H1 (cell line): ENCODE measurements at regions not wholly inside any gene's neighbourhood (a gene's known extent, or its start where the extent isn't known, plus 50 kb on each side); places are given as distances from the start of the nearest gene placed in this dataset.

ENCODE experiments used
- CTCF ChIA-PET: fragments of 300-600 bp; sonication (Branson Sonifier 250); formaldehyde crosslinking; loops from one replicate; lab custom pipeline; 2021; ENCODE audit not compliant: partially characterized antibody; lab: Charles Lee
- POLR2A ChIA-PET: fragments of 300-600 bp; sonication (Branson Sonifier 250); formaldehyde crosslinking; loops from one replicate; lab custom pipeline; 2021; ENCODE audit warnings: inconsistent platforms; ENCODE audit not compliant: partially characterized antibody; lab: Charles Lee
- DNase-seq, 2 experiments: peaks; one replicate each; pipeline versions ENCODE4 v3.0.0 to v3.0.0-alpha.2; 2010 to 2022; ENCODE audit warnings: low spot score in 2 of 2, low read depth in 1 of 2, mixed read lengths in 1 of 2
- FAIRE-seq: peaks from 2 replicates; lab custom pipeline; 2011; peaks lifted over from hg19 to GRCh38; lab: Jason Lieb, UNC
- H2AFZ ChIP-seq: 2 replicates; pipeline ENCODE4 v1.8.1; 2012; ENCODE audit warnings: low read length, inconsistent platforms
- H2AK5ac ChIP-seq: 2 replicates; pipeline ENCODE4 v1.6.1; 2013; ENCODE audit warnings: low read depth, low read length
- H2BK120ac ChIP-seq: replicated peaks from 2 replicates; pipeline ENCODE3; 2013; ENCODE audit warnings: low read depth, low read length, inconsistent platforms
- H2BK12ac ChIP-seq: 2 replicates; pipeline ENCODE4 v1.6.1; 2013; ENCODE audit warnings: low read depth, low read length
- H2BK15ac ChIP-seq: 2 replicates; pipeline ENCODE4 v1.6.1; 2013; ENCODE audit warnings: low read length
- H2BK20ac ChIP-seq: 2 replicates; pipeline ENCODE4 v1.6.1; 2013; ENCODE audit warnings: low read length
- H2BK5ac ChIP-seq: 2 replicates; pipeline ENCODE4 v1.6.1; 2013; ENCODE audit warnings: low read depth, low read length
- H3K14ac ChIP-seq: 2 replicates; pipeline ENCODE4 v1.6.1; 2013; ENCODE audit warnings: inconsistent platforms; ENCODE audit not compliant: insufficient read length
- H3K18ac ChIP-seq: 2 replicates; pipeline ENCODE4 v1.6.1; 2013; ENCODE audit warnings: low read length; ENCODE audit errors: extremely low read depth
- H3K23ac ChIP-seq: 2 replicates; pipeline ENCODE4 v1.6.1; 2013; ENCODE audit warnings: inconsistent platforms; ENCODE audit not compliant: insufficient read length
- H3K23me2 ChIP-seq: 2 replicates; pipeline ENCODE4 v1.6.1; 2013; ENCODE audit warnings: low read depth, low read length
- H3K27ac ChIP-seq: 2 replicates; pipeline ENCODE4 v1.6.1; 2011; ENCODE audit warnings: low read depth, low read length, inconsistent platforms
- H3K27me3 ChIP-seq, 4 experiments: replicated peaks in 1 of 4; 1 replicate in 1 of 4; 2 replicates in 3 of 4; pipeline versions ENCODE4 v1.6.1 to v1.8.1; 2011 to 2013; ENCODE audit warnings: low read length in 3 of 4, mild to moderate bottlenecking in 3 of 4, inconsistent platforms in 2 of 4, mixed read lengths in 2 of 4, moderate library complexity in 1 of 4; ENCODE audit not compliant: control insufficient read depth in 3 of 4, insufficient read depth in 3 of 4; ENCODE audit errors: extremely low read depth in 1 of 4
- H3K36me3 ChIP-seq, 4 experiments: 2 replicates each; pipeline versions ENCODE4 v1.6.1 to v1.8.1; 2011 to 2013; ENCODE audit warnings: mild to moderate bottlenecking in 4 of 4, low read length in 3 of 4, moderate library complexity in 2 of 4, control low read depth in 1 of 4, inconsistent platforms in 1 of 4; ENCODE audit not compliant: insufficient read depth in 4 of 4, control insufficient read depth in 2 of 4
- H3K4ac ChIP-seq: replicated peaks from 2 replicates; pipeline ENCODE3; 2013; ENCODE audit warnings: low read length, low read depth, mixed read lengths, inconsistent platforms; ENCODE audit not compliant: insufficient read length
- H3K4me1 ChIP-seq, 4 experiments: replicated peaks in 1 of 4; 1 replicate in 1 of 4; 2 replicates in 3 of 4; pipeline versions ENCODE4 v1.6.1 to v1.8.1; 2011 to 2013; ENCODE audit warnings: low read length in 3 of 4, inconsistent platforms in 2 of 4, mixed read lengths in 1 of 4; ENCODE audit not compliant: insufficient read depth in 4 of 4, control insufficient read depth in 3 of 4
- H3K4me2 ChIP-seq, 2 experiments: 2 replicates each; pipeline versions ENCODE4 v1.6.1 to v1.8.1; 2011 to 2013; ENCODE audit warnings: low read depth in 2 of 2, low read length in 2 of 2, control low read depth in 1 of 2, inconsistent platforms in 1 of 2, mild to moderate bottlenecking in 1 of 2; ENCODE audit not compliant: insufficient read depth in 1 of 2
- H3K4me3 ChIP-seq, 4 experiments: fragments of 200-600, 300-600 bp in 1 of 4; sonication (generic), shearing (Covaris generic), sonication (Bioruptor Twin) in 1 of 4; 2 replicates each; pipeline versions ENCODE4 v1.5.1 to v1.8.1; 2011 to 2016; ENCODE audit warnings: low read length in 4 of 4, low read depth in 3 of 4, control low read depth in 2 of 4, inconsistent platforms in 2 of 4, mild to moderate bottlenecking in 2 of 4, mixed read lengths in 1 of 4, moderate library complexity in 1 of 4; ENCODE audit not compliant: insufficient read depth in 2 of 4; ENCODE audit errors: extremely low read depth in 1 of 4
- H3K56ac ChIP-seq: replicated peaks from 2 replicates; pipeline ENCODE3; 2013; ENCODE audit warnings: low read depth, mild to moderate bottlenecking, mixed read lengths, low read length, inconsistent platforms; ENCODE audit not compliant: insufficient read length
- H3K79me1 ChIP-seq: 2 replicates; pipeline ENCODE4 v1.6.1; 2013; ENCODE audit warnings: low read depth, low read length, control low read depth
- H3K79me2 ChIP-seq, 2 experiments: 2 replicates each; pipeline versions ENCODE4 v1.6.1 to v1.8.1; 2012 to 2013; ENCODE audit warnings: low read length in 2 of 2, mild to moderate bottlenecking in 2 of 2, inconsistent platforms in 1 of 2; ENCODE audit not compliant: insufficient read depth in 2 of 2, control insufficient read depth in 1 of 2
- H3K9ac ChIP-seq, 4 experiments: replicated peaks in 1 of 4; 1 replicate in 1 of 4; 2 replicates in 3 of 4; pipeline versions ENCODE4 v1.6.1 to v1.8.1; 2011 to 2013; ENCODE audit warnings: low read depth in 3 of 4, low read length in 3 of 4, control low read depth in 2 of 4, mild to moderate bottlenecking in 2 of 4, moderate library complexity in 2 of 4, inconsistent platforms in 1 of 4; ENCODE audit errors: extremely low read depth in 1 of 4
- H3K9me3 ChIP-seq, 2 experiments: 2 replicates each; pipeline versions ENCODE4 v1.6.1 to v1.8.1; 2012 to 2013; ENCODE audit warnings: mild to moderate bottlenecking in 2 of 2, moderate library complexity in 2 of 2, control low read depth in 1 of 2, inconsistent platforms in 1 of 2, low read depth in 1 of 2, low read length in 1 of 2, mixed read lengths in 1 of 2; ENCODE audit not compliant: insufficient read depth in 2 of 2
- H4K20me1 ChIP-seq, 2 experiments: replicated peaks in 1 of 2; 2 replicates each; pipeline versions ENCODE3 to v1.8.1; 2011 to 2013; ENCODE audit warnings: inconsistent platforms in 2 of 2, low read length in 2 of 2, mild to moderate bottlenecking in 1 of 2; ENCODE audit not compliant: insufficient read depth in 2 of 2, control insufficient read depth in 1 of 2
- H4K5ac ChIP-seq: 2 replicates; pipeline ENCODE4 v1.6.1; 2013; ENCODE audit warnings: low read length, low read depth, mixed read lengths, inconsistent platforms; ENCODE audit not compliant: insufficient read length
- H4K8ac ChIP-seq: 2 replicates; pipeline ENCODE4 v1.8.0; 2013; ENCODE audit warnings: mild to moderate bottlenecking, moderate library complexity, low read length, inconsistent platforms; ENCODE audit not compliant: insufficient read depth; ENCODE audit errors: extremely low read depth
- H4K91ac ChIP-seq: replicated peaks from 2 replicates; pipeline ENCODE3; 2013; ENCODE audit warnings: low read length, mixed read lengths, inconsistent platforms; ENCODE audit not compliant: insufficient read length
- HDAC2 ChIP-seq, 2 experiments: fragments of 300-600 bp in 1 of 2; sonication (generic) in 1 of 2; IDR thresholded peaks; 2 replicates each; pipeline ENCODE4 v1.6.1; 2011 to 2012; ENCODE audit warnings: low read depth in 2 of 2, low read length in 2 of 2, mild to moderate bottlenecking in 2 of 2, moderate library complexity in 2 of 2, borderline replicate concordance in 1 of 2, inconsistent platforms in 1 of 2
- KDM4A ChIP-seq: IDR thresholded peaks from one replicate; pipeline ENCODE4 v1.7.1; 2012; ENCODE audit warnings: low read depth, mild to moderate bottlenecking, moderate library complexity, low read length, inconsistent platforms; ENCODE audit not compliant: severe bottlenecking
- NRF1 ChIP-seq: IDR thresholded peaks from 2 replicates; pipeline ENCODE4 v1.6.1; 2011; ENCODE audit warnings: mild to moderate bottlenecking, low read depth, low read length, improper control_type of control experiment
- POU5F1 ChIP-seq: IDR thresholded peaks from 2 replicates; pipeline ENCODE4 v1.6.1; 2011; ENCODE audit warnings: low read depth, mild to moderate bottlenecking, low read length, moderate library complexity
- RBBP5 ChIP-seq: IDR thresholded peaks from 2 replicates; pipeline ENCODE4 v1.7.1; 2012; ENCODE audit warnings: low read depth, mild to moderate bottlenecking, inconsistent platforms, low read length, moderate library complexity, borderline replicate concordance
- SRF ChIP-seq: IDR thresholded peaks from 2 replicates; pipeline ENCODE4 v1.6.1; 2011; ENCODE audit warnings: mild to moderate bottlenecking, low read depth, low read length, moderate library complexity
- WGBS, 2 experiments: shearing (Covaris generic) in 1 of 2; methylation state at CpG; one replicate each; pipeline versions ENCODE4 v1.1.6 to v1.1.7; 2013 to 2015; ENCODE audit warnings: low lambda C conversion rate in 2 of 2, mixed read lengths in 2 of 2, inconsistent platforms in 1 of 2, low coverage in 1 of 2, missing lambda C conversion rate in 1 of 2; ENCODE audit not compliant: insufficient replicate concordance in 2 of 2, insufficient coverage in 1 of 2, insufficient read length in 1 of 2; ENCODE audit errors: extremely low coverage in 1 of 2, missing lambda C conversion rate in 1 of 2; 5-methylcytosine and 5-hydroxymethylcytosine counted together

DNA sequence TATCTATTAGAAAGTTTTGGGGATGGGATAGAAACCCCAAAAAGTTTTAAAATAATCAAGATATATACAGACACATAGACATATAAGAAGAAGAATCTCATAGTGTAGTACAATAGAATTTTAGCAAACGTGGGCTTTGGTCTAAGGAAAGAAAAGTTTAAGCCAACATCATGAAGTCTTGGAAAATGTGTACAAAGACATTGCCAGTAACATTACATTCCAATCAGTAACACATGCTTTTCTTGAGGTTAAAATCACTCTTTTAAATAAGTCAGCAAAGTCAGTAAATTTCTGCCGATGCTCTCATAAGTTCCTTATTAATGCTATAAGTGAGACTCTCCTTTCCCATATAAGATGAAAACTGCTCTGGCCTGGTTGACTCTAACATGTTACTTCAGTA lies 201.1 kb upstream of the LRIG3 start:
- CTCF ChIA-PET, result interaction anchor here (5.2 kb wide), 1 partner anchor 8 kb away, joined by 28 read pairs; no protein-coding TSS in a partner anchor
- no peak for DNase-seq
- H3K9ac ChIP-seq, result no peak overlapping the region
- no peak overlapping the region for H2AFZ ChIP-seq
- H3K23me2 ChIP-seq, result no peaks in the 10 kb centered on the region
- peaks cover 0 to 5% (median 0%) of the 10 kb centered on the region in 4 experiments; a peak in 1 of 7 replicates for H3K4me1 ChIP-seq
- H3K4ac ChIP-seq, result no peak overlapping the region
- H3K4me3 ChIP-seq, result no peak overlapping the region
- H3K27ac ChIP-seq, result no peak overlapping the region
- no peak overlapping the region for H3K18ac ChIP-seq
- H3K79me1 ChIP-seq, result no peaks in the 10 kb centered on the region
- H2BK5ac ChIP-seq, result no peak overlapping the region
- no peak overlapping the region for H2BK120ac ChIP-seq
- TF ChIP-seq RBBP5, result no peak
- TF ChIP-seq KDM4A, result no peak
- TF ChIP-seq SRF, result no peak
- TF ChIP-seq HDAC2 (IDR thresholded peaks at IDR 0.05; ENCODE audit: borderline replicate concordance in 1 of 2, low read depth in 2 of 2, low read length in 2 of 2), result no peak
- no peak for TF ChIP-seq POU5F1
- TF ChIP-seq NRF1, result no peak
- TF ChIP-seq, all 59 proteins: peak for 0
- Histone ChIP-seq H2BK12ac (no peak overlapping the region), H2AK5ac (no peak overlapping the region), H4K91ac (no peak overlapping the region), H3K23ac (no peak overlapping the region), H2BK15ac (no peak overlapping the region), H2BK20ac (no peak overlapping the region), H3K27me3 (no peaks in the 10 kb centered on the region), H3K79me2 (no peaks in the 10 kb centered on the region), H3K9me3 (no peaks in the 10 kb centered on the region), H3K4me2 (no peak overlapping the region), H4K8ac (no peak overlapping the region), H3K36me3 (no peaks in the 10 kb centered on the region), H3K14ac (no peak overlapping the region), H4K5ac (no peak overlapping the region), H4K20me1 (no peaks in the 10 kb centered on the region), H3K56ac (no peak overlapping the region)
- 86% methylated on average over 2 of the region's 2 CpGs; no CpG with 5 or more reads in 1 of the 2 experiments for WGBS, 2 experiments
- no peak for FAIRE-seq
- POLR2A ChIA-PET, result no interaction called here
